ENCODE measurements at regions not wholly inside any gene's neighbourhood (a gene's known extent, or its start where the extent isn't known, plus 50 kb on each side); places are given as distances from the start of the nearest gene placed in this dataset.

DNA sequence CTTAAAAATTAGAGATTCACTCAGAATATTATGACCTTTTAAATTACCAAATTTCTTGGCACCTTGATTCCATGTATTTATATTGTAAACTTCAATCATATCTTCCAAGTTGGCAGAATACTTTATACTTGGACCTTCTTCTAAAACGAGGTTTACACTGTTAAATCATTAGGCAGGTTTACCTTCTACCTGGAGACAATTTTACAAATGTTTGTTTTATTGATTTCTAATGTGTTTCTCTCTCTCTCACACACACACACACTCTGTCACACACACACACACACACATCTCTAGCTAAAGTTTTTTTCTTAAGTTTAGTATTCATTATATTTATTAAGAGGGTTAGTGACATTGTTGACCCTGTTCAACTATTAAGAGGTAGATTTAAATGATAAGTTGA is 1155.6 kb downstream of the NSUN3 start:
- no peak for FAIRE-seq
- H4K20me1 ChIP-seq (replicated peaks; ENCODE audit: control insufficient read depth, insufficient read depth, low read length): no peaks in the 10 kb centered on the region
- H3K4me2 ChIP-seq (ENCODE audit: insufficient read depth, low read length): no peak overlapping the region
- H3K36me3 ChIP-seq (ENCODE audit: control insufficient read depth, insufficient read depth, low read length): no peaks in the 10 kb centered on the region
- TF ChIP-seq ZNF354B (CRISPR knock-in tag; IDR thresholded peaks at IDR 0.05) (no peak), ZNF561 (CRISPR knock-in tag; conservative IDR thresholded peaks at IDR 0.05) (no peak), ZNF124 (CRISPR knock-in tag; IDR thresholded peaks at IDR 0.05) (no peak), SMAD4 (CRISPR knock-in tag; conservative IDR thresholded peaks at IDR 0.05) (no peak), SP2 (IDR thresholded peaks at IDR 0.05; ENCODE audit: extremely low read depth, low read depth, low read length, poor library complexity, severe bottlenecking) (no peak), ZBTB8A (IDR thresholded peaks at IDR 0.05; ENCODE audit: partially characterized antibody) (no peak), BACH1 (tag; IDR thresholded peaks at IDR 0.05) (no peak), TEAD4 (IDR thresholded peaks at IDR 0.05; ENCODE audit: low read length) (no peak), TEAD4 (CRISPR knock-in tag; IDR thresholded peaks at IDR 0.05; ENCODE audit: borderline replicate concordance) (no peak), WHSC1 (IDR thresholded peaks at IDR 0.05; ENCODE audit: low read length) (no peak)
- TF ChIP-seq, protein P1, sequence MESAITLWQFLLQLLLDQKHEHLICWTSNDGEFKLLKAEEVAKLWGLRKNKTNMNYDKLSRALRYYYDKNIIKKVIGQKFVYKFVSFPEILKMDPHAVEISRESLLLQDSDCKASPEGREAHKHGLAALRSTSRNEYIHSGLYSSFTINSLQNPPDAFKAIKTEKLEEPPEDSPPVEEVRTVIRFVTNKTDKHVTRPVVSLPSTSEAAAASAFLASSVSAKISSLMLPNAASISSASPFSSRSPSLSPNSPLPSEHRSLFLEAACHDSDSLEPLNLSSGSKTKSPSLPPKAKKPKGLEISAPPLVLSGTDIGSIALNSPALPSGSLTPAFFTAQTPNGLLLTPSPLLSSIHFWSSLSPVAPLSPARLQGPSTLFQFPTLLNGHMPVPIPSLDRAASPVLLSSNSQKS (CRISPR knock-in tag; IDR thresholded peaks at IDR 0.05): no peak
- TF ChIP-seq, protein P2, sequence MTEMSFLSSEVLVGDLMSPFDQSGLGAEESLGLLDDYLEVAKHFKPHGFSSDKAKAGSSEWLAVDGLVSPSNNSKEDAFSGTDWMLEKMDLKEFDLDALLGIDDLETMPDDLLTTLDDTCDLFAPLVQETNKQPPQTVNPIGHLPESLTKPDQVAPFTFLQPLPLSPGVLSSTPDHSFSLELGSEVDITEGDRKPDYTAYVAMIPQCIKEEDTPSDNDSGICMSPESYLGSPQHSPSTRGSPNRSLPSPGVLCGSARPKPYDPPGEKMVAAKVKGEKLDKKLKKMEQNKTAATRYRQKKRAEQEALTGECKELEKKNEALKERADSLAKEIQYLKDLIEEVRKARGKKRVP (CRISPR knock-in tag; IDR thresholded peaks at IDR 0.05): no peak
- TF ChIP-seq, protein P3, sequence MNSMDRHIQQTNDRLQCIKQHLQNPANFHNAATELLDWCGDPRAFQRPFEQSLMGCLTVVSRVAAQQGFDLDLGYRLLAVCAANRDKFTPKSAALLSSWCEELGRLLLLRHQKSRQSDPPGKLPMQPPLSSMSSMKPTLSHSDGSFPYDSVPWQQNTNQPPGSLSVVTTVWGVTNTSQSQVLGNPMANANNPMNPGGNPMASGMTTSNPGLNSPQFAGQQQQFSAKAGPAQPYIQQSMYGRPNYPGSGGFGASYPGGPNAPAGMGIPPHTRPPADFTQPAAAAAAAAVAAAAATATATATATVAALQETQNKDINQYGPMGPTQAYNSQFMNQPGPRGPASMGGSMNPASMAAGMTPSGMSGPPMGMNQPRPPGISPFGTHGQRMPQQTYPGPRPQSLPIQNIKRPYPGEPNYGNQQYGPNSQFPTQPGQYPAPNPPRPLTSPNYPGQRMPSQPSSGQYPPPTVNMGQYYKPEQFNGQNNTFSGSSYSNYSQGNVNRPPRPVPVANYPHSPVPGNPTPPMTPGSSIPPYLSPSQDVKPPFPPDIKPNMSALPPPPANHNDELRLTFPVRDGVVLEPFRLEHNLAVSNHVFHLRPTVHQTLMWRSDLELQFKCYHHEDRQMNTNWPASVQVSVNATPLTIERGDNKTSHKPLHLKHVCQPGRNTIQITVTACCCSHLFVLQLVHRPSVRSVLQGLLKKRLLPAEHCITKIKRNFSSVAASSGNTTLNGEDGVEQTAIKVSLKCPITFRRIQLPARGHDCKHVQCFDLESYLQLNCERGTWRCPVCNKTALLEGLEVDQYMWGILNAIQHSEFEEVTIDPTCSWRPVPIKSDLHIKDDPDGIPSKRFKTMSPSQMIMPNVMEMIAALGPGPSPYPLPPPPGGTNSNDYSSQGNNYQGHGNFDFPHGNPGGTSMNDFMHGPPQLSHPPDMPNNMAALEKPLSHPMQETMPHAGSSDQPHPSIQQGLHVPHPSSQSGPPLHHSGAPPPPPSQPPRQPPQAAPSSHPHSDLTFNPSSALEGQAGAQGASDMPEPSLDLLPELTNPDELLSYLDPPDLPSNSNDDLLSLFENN (IDR thresholded peaks at IDR 0.05; ENCODE audit: low read depth in 2 of 2, low read length in 2 of 2): no peak
- H3K4me3 ChIP-seq: no peak overlapping the region
- H3K9me3 ChIP-seq (replicated peaks; ENCODE audit: control insufficient read depth, insufficient read depth, low read depth, low read length): no peaks in the 10 kb centered on the region
- H3K27ac ChIP-seq (ENCODE audit: extremely low read depth, low read depth, low read length): no peak overlapping the region
- intact Hi-C loops (cut with micrococcal nuclease): no loop called here
- no peaks in the 10 kb centered on the region for H3K27me3 ChIP-seq (ENCODE audit: control insufficient read depth in 2 of 2, insufficient read depth in 2 of 2, low read length in 2 of 2)
- POLR2A ChIA-PET: no interaction called here
- CTCF ChIA-PET (ENCODE audit: low intra/inter-chr PET ratio): no interaction called here
- no TSS peak for BruUV-seq (replicated peaks)
- no peak overlapping the region for H3K9ac ChIP-seq (ENCODE audit: insufficient read depth in 1 of 2, low read depth in 2 of 2, low read length in 2 of 2)
- ATAC-seq: no peak
- no peaks in the 10 kb centered on the region for H3K79me2 ChIP-seq (ENCODE audit: control insufficient read depth, insufficient read depth, low read length)
- no peak for DNase-seq (ENCODE audit: extremely low read depth in 1 of 4, low spot score in 3 of 4)
- 0% methylated on average over 1 of the region's 1 CpG for WGBS (ENCODE audit: insufficient coverage, low coverage, missing lambda C conversion rate)
- H2AFZ ChIP-seq (ENCODE audit: low read depth, low read length): no peak overlapping the region
- in situ Hi-C loops (cut with MboI): no loop called here
- H3K9me1 ChIP-seq (ENCODE audit: control insufficient read depth, insufficient read depth, low read length): no peaks in the 10 kb centered on the region
- no peaks in the 10 kb centered on the region for H3K4me1 ChIP-seq (replicated peaks in 1 of 2; ENCODE audit: control insufficient read depth in 2 of 2, insufficient read depth in 2 of 2, low read length in 2 of 2)

All from K562 (cell line).